Cardiac muscle cell (in vitro differentiated cells and primary cell): ENCODE measurements at regions not wholly inside any gene's neighbourhood (a gene's known extent, or its start where the extent isn't known, plus 50 kb on each side); places are given as distances from the start of the nearest gene placed in this dataset.
"Not testable (repeated sequence)": the region's sequence is repeated elsewhere in the genome, so short reads cannot be mapped to it uniquely, and the experiment has no call there.

ENCODE experiments used
- DNase-seq, 2 donors: peaks; one replicate each; pipeline versions ENCODE4 v3.0.0 to v3.0.0-alpha.2; 2010 to 2017; ENCODE audit warnings: low read depth in 1 of 2, low spot score in 1 of 2
- H3K27ac ChIP-seq: fragments of 200-600 bp; sonication (generic); 2 replicates; pipeline ENCODE4 v1.5.1; 2016
- H3K27me3 ChIP-seq: fragments of 200-600 bp; sonication (generic); 2 replicates; pipeline ENCODE4 v1.6.0; 2016; ENCODE audit warnings: control low read depth
- H3K36me3 ChIP-seq: fragments of 200-600 bp; sonication (generic); 2 replicates; pipeline ENCODE4 v1.5.1; 2016; ENCODE audit warnings: control low read depth
- H3K4me1 ChIP-seq: fragments of 200-600 bp; sonication (generic); 2 replicates; pipeline ENCODE4 v1.8.1; 2017; ENCODE audit warnings: low read depth, mild to moderate bottlenecking, mixed run types
- H3K4me3 ChIP-seq: fragments of 200-600 bp; sonication (generic); 2 replicates; pipeline ENCODE4 v1.5.1; 2016; ENCODE audit warnings: mild to moderate bottlenecking
- H3K9me3 ChIP-seq: fragments of 200-600 bp; sonication (generic); 2 replicates; pipeline ENCODE4 v1.5.1; 2017; ENCODE audit warnings: low read depth, mild to moderate bottlenecking, control low read depth
- TF ChIP-seq, protein P1 (sequence below): IDR thresholded peaks from 2 replicates; pipeline ENCODE4 v1.5.1; 2012; ENCODE audit warnings: low read depth, mild to moderate bottlenecking, low read length

DNA sequence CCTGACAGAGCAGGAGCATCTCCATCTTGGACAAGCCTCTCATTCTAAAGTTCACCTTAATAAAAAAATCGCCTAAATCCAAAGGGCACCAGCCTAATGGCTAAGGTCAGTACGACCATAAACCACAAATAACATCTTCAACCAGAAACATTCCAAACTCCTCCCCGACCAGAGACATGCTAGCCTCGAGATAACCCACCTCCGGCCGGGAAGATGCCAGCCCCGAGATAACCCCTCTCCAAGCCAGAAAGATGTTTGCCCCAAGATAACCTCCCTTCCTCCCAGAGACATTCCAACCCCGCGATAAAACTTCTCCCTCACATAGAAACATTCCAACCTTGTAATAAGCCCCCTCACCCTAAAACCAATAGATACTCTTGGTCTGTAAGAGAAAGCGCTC is 86.8 kb upstream of the PKP2 start:
- Histone ChIP-seq H3K4me3 (no peak overlapping the region), H3K27me3 (no peaks in the 10 kb centered on the region), H3K4me1 (no peaks in the 10 kb centered on the region), H3K27ac (peak overlapping the region; percentile 65), H3K9me3 (no peaks in the 10 kb centered on the region), H3K36me3 (no peaks in the 10 kb centered on the region)
- DNase-seq, result no peak
- TF ChIP-seq, protein P1, sequence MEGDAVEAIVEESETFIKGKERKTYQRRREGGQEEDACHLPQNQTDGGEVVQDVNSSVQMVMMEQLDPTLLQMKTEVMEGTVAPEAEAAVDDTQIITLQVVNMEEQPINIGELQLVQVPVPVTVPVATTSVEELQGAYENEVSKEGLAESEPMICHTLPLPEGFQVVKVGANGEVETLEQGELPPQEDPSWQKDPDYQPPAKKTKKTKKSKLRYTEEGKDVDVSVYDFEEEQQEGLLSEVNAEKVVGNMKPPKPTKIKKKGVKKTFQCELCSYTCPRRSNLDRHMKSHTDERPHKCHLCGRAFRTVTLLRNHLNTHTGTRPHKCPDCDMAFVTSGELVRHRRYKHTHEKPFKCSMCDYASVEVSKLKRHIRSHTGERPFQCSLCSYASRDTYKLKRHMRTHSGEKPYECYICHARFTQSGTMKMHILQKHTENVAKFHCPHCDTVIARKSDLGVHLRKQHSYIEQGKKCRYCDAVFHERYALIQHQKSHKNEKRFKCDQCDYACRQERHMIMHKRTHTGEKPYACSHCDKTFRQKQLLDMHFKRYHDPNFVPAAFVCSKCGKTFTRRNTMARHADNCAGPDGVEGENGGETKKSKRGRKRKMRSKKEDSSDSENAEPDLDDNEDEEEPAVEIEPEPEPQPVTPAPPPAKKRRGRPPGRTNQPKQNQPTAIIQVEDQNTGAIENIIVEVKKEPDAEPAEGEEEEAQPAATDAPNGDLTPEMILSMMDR, result no peak

DNA sequence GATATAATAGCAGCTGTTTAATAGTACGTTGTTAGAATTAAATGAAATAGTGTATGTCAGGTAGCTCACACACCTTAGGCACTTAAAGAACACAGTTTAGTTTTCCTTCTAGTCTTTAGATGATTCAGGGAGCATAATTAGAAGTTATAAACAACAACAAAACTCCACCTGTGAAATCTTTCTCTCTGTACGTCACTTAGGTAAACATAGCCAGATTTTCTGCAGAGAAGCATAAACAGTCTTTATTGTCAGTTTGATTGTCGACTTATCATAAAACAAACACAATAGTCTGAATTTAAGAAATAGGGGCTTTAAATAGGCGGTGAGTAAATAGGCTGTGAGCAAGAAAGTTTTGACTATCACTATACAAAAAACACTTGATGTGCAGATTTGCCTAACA is 84.6 kb upstream of the PKP2 start:
- no peaks in the 10 kb centered on the region for H3K36me3 ChIP-seq
- DNase-seq, result no peak
- H3K4me1 ChIP-seq, result no peaks in the 10 kb centered on the region
- H3K4me3 ChIP-seq, result no peak overlapping the region
- H3K27ac ChIP-seq, result no peak overlapping the region
- H3K9me3 ChIP-seq, result no peaks in the 10 kb centered on the region
- no peaks in the 10 kb centered on the region for H3K27me3 ChIP-seq
- TF ChIP-seq, protein P1, result no peak

DNA sequence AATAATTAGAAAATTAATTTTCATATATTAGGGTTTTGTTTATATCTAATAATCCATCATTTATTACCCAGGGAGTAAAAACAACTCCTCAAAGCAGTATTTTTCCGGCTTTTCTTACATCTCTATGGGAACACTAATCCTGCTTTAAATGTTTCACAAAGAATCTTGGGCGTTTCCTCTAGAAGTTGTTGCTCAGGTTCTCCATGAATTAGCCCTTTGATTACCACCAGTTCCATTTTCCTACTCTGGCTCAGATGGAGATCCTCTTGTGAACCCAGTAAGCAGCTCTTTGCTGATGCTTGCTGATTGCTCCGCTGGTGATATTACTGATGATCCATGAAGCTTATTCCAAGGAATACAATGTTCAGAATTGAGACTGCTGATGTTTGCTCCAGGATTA is 78.5 kb upstream of the PKP2 start:
- H3K4me1 ChIP-seq, result no peaks in the 10 kb centered on the region
- TF ChIP-seq, protein P1, result no peak
- DNase-seq, result no peak

DNA sequence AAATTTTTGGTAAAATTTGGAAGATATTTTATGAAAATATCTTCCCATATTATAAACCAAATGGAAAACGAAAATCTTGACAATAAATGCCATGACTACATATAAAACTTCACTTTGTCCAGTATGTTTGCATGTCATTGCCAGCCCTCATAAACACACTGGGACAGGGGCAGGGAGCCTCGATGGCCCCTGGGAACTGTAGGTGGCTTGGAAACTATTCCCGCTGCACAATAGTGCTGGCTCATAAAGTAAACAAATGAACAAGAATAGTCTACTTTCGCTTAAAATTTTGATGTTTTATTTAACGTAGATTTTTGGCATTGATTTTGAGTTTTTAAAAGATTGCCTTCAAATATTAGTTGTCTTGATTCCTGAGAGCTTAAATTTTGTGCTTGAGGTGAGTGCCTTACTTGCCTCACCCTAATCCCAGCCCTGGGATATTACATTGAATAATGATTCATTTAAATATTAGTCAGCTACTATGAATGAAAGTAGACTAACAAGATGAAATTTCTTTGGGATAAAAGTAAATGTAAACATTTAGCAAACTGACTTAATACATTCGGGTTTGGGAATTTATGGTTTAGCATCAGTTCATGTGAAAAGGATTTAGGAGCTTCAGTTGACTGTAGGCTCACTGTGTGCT is 74.0 kb upstream of the PKP2 start:
- Histone ChIP-seq H3K27me3 (no peaks in the 10 kb centered on the region), H3K4me1 (no peaks in the 10 kb centered on the region), H3K36me3 (no peaks in the 10 kb centered on the region), H3K27ac (no peak overlapping the region), H3K4me3 (no peak overlapping the region), H3K9me3 (no peaks in the 10 kb centered on the region)
- no peak for DNase-seq
- TF ChIP-seq, protein P1, result no peak

More for the DNA sequence above, 78.5 kb upstream of the PKP2 start:
- H3K9me3 ChIP-seq, result no peaks in the 10 kb centered on the region
- H3K27me3 ChIP-seq, result no peaks in the 10 kb centered on the region
- H3K27ac ChIP-seq, result no peak overlapping the region
- no peaks in the 10 kb centered on the region for H3K36me3 ChIP-seq
- no peak overlapping the region for H3K4me3 ChIP-seq

DNA sequence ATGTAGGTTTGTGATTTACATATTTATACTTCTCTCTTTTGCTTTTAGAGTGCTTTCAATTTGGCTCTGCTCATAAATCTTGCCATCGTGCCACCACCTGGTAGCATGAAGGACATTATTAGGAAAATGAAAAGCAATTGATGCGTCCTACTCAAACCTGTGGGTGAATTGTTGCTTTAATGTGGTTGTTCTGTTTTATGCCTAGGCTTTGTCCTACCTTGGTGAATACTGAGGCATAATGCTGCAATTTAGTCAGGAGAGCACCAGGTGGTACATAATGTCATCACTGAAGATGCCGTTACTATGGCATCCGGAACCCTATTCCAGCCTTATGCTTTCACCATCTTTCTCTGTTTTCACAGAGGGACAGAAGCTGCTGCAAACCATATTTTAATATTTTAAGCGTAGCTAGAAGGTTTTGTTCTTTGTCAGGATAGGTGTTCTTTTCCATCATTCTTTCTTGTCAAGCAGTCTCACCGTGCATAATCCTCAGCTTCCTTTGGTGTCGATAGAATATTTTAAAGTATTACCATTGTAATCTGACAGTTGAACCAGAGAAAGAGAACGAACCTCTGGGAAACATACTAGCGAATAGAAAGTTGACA is 68.5 kb upstream of the PKP2 start:
- DNase-seq, result no peak
- Histone ChIP-seq H3K4me3 (no peak overlapping the region), H3K4me1 (no peaks in the 10 kb centered on the region), H3K27me3 (no peaks in the 10 kb centered on the region), H3K9me3 (no peaks in the 10 kb centered on the region), H3K36me3 (no peaks in the 10 kb centered on the region), H3K27ac (no peak overlapping the region)
- TF ChIP-seq, protein P1, result no peak

DNA sequence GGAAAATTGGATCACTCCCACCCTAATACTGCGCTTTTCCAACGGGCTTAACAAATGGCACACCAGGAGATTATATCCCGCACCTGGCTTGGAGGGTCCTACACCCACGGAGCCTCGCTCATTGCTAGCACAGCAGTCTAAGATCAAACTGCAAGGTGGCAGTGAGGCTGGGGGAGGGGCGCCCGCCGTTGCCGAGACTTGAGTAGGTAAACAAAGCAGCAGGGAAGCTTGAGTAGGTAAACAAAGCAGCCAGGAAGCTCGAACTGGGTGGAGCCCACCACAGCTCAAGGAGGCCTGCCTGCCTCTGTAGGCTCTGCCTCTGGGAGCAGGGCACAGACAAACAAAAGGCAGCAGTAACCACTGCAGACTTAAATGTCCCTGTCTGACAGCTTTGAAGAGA is 59.8 kb upstream of the PKP2 start:
- not testable (repeated sequence) for H3K36me3 ChIP-seq, H3K4me3 ChIP-seq, H3K4me1 ChIP-seq, H3K27me3 ChIP-seq, DNase-seq, H3K9me3 ChIP-seq, H3K27ac ChIP-seq
